ENCODE measurements at regions not wholly inside any gene's neighbourhood (a gene's known extent, or its start where the extent isn't known, plus 50 kb on each side); places are given as distances from the start of the nearest gene placed in this dataset.

DNA sequence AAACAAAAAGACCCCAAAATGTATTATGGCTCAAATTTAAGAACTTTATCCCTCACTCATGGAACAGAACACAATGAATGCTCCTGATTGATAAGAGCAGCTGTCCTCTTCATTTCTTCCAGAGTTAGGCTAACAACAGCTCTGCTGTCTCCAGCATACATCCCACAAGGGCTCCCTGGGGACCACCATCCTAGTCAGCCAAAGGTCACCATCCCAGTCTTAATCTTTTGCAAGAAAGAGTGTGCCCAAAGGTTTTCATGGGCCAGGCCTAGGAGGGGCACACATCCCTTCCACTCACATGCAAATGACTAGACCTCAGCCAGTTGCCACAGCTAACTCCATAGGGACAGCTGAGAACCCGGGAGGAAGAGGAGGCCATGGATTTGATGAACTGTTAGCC lies 555.3 kb downstream of the BUD13 start:
- no peak for DNase-seq (ENCODE audit: low read depth)

DNA sequence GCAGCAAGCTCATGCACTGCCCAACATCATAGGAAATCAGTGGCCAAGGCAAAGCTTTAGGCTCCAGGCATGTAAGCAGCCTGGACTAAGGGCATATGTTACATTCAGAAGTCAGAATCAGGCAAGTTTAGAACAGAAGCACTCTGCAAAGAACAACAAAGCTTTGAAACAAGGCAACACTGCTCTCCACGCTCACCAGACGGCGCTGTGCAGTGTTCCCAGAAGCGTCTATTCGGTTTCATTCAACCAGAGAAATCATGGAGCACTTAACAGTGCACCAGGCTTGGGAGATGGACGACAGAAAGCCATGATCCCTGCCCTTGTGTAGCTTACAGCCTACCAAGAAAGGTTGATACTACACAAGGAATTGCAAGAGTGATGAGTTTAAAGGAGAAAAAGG lies 555.8 kb downstream of the BUD13 start:
- DNase-seq (ENCODE audit: low read depth) = peak; percentile 4

DNA sequence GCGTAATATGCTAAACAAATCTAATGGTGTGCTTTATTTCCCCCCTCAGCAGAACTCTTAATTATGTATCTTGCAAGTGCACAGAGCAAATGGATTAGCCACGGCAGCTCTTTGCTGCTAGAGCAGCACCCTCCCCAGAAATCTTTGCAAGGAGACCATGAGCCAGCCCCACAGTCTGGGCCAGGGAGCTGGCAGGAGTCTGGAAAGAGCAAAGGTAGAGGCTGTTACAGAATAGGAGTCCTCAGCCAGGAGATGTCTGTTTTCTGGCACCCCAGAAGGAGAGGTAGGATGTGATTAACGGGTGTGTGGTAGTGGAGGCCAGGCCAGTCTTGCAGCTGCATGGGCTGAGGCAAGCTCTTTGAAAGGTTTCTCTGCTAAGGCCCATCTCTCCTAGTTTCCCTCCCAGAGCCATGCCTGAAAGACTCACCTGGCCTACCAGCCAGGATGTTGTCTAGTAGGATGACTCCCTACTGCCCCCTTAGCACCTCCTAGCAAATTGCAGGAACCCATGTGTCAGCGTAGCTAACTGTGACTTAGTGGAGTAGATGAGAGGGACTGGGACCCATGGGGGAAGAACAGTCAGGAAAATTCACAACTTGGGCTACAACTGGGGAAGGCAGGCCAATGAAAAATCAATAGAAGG lies 557.2 kb downstream of the BUD13 start:
- no peak for DNase-seq (ENCODE audit: low read depth)

DNA sequence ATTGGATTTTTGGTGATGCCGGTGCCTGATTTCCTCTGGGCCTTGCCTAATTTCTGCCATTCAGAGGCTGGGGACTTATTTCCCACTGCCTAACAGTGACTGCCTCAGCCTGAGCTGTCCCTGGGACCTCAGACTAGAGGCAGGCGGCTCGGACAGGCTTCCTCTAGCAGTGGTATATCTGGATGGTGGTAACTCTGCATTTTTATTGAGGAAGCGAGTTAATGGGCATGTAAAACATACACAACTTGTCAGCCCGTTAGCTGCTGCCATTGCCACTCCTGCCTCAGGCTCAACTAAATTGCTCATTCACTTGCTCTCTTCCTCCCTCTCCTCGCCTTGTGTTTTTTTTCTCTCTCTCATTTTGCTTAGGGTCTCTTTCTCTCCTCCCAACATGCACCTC lies 561.6 kb downstream of the BUD13 start:
- DNase-seq (ENCODE audit: low read depth) = no peak

DNA sequence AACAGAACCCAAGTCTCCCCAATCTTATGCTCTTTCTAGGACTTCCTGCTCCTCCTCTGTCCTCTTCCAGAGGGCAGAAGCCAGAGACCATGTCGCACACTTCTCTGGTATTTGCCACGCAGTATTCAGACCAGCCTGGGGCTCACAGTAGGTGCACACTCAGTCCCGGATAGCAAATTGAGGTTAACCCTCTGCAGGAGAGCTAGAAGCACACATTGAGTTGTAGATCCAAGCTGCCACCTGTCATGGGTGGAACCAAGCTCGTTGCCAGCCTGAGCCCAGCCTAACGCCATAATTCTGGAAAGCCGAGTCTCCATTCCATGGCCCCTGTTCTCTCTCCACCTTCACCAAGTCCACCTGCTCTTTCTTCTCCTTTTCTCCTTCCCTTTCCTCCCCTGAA lies 562.1 kb downstream of the BUD13 start:
- no peak for DNase-seq (ENCODE audit: low read depth)

DNA sequence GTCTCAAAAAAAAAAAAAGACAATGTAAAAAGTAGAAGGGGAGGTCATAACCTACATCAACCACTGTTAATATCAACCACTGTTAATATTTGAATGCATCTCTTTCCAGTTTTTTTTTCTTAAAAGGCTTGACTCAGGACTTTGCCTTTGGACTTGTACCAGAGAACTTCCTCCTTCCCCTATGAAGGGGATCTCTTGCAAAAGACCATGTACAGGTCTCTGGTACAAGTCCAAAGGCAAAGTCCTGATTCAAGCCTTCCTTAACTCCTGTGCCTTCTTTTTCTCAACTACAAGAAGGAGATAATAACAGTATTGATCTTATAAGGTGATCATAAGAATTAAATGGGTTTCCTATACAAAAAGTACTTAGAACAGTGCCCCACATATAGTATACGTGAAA lies 563.5 kb downstream of the BUD13 start:
- no peak for DNase-seq (ENCODE audit: low read depth)

DNA sequence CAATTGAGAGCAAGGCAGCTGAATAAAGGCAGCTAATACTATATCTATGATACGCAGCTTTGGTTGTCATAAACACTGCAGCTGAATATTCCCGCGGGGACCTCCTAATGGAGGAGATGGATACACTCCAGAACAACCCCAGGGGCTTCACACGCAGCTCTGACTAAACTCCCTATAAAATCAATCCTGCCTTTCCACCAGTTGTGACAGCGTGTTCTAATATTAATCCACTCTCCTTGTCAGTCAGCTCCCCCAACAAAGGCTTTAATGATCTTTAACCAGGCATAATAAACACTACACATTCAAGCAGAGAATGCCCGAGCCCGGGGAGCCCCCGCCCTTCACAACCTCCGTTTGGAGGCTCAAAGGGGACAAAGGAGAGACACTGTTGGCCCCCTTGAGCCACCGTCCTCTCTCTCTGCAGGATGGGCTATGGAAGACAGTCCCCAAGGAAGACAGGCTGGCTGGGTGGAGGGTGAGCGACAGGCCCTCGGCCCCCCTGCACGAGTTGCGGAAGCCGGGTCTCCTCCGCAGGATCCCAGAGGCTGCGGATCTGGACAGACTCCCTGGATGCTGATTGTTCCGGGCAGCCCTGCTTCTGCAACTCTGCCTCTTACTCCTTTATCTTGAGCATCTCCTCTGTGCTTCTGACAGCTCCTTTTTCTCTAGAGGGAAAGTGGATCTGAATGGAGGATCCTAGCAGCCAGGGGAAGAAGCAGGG lies 565.2 kb downstream of the BUD13 start:
- no peak for DNase-seq (ENCODE audit: low read depth)

DNA sequence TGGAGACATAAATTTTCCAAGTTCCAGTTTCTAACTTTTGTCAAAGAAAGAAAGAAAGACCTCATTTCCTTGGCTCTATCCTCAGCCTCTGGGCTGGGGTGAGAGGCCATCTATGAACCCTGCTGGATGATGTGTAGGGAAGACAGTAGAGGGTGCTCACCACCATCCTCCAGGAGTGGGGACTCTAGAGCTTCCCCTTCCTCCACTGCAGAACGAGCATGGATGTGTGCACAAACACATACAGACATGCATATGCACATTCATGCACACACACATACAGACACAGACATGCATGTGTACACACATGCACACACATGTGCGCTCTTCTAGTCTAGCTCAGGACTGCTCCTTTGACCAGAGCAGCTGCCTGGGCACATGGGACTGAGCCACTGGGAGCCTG lies 565.8 kb downstream of the BUD13 start:
- DNase-seq (ENCODE audit: low read depth) = no peak

DNA sequence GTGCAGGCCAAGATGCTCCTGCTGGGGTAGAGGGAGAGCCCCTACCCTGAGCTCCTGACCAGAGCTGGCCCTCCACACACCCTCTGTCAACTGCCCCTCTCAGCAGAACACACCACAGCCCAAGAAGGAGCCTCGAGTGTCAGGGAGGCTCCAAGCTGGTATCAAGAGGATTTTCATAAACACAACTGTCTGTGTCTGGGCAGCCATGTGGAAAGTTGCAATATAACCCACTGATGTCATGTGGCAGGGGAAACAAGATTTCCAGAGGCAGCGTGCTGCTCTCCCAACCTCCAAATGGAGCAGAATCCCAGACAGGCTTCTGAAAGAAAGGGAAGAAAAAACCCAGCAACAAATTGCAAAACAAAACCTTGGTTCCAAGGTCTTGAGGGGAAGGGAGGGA lies 569.9 kb downstream of the BUD13 start:
- DNase-seq (ENCODE audit: low read depth) = no peak

DNA sequence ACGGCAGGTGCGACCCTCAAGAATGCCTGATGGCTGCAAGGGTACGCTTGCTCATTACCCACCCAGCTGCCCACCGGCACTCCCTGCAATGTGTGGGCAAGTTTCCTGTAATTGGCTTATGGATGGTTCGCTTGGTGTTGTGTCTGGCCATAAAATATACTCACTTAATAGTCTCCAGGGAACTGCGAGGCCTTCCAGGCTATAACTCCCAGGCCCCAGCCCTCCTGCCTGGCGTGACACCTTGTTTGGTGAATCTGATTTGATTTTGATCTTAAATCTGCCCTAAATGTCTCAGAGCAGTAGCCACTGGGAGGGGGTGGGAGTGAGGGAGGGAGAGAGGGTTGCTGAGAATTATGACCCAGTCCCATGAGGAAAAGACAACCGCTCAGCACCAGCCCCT lies 572.2 kb downstream of the BUD13 start:
- no peak for DNase-seq (ENCODE audit: low read depth)

DNA sequence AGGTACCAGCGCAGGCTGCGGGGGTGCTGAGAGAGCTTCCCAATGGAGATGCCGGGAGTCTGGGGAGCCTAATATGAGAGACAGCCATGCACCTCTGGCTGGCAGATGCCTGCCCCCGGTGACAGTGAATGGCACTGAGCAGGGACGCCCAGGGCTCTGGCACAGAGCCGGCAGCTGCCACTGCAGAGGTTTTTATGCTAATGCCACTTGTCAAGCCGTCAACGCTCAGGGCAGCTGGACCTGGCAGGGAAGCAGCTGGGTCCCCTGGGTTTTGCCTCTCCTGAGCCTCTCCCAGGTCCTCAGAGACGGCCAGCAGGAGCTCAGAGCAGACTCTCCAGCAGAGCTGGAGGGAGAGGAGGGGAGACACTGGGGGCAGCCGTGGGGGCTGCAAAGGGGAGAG lies 573.6 kb downstream of the BUD13 start:
- DNase-seq (ENCODE audit: low read depth) = no peak

DNA sequence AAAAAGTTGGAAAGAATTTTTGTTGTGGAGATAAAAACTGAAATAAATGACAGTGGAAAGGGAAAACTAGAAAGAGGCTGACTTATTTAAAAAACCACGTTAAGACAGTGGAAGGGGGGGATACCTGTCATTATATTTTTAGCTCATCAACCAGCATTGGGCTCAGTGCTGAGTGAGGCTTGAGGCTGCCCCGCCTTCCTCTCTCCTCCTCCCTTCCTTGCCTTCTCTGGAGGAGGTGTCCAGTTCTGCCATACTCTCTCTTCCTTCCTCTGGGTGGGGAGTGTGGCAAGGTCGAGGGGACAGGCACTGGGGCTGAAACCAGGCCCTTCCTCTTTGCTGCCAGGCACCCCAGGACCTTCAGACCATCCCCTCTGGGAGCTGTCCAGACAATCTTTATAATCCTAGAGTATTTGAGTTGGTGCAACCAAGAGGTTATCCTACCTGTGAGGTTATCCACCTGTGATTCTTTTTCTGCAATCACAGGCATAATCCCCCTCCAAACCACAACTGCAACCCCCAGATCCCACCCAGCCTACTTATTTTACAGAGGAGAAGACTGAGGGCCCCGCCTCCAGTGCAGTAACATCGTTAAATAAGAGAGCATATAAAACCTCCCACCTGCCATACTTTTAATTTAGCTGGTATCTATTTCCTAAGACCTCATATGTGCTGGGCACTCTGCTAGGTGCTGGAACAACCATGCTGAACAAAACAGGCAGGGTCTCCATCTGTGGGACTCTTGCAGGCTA lies 578.5 kb downstream of the BUD13 start:
- DNase-seq (ENCODE audit: low read depth) = no peak

DNA sequence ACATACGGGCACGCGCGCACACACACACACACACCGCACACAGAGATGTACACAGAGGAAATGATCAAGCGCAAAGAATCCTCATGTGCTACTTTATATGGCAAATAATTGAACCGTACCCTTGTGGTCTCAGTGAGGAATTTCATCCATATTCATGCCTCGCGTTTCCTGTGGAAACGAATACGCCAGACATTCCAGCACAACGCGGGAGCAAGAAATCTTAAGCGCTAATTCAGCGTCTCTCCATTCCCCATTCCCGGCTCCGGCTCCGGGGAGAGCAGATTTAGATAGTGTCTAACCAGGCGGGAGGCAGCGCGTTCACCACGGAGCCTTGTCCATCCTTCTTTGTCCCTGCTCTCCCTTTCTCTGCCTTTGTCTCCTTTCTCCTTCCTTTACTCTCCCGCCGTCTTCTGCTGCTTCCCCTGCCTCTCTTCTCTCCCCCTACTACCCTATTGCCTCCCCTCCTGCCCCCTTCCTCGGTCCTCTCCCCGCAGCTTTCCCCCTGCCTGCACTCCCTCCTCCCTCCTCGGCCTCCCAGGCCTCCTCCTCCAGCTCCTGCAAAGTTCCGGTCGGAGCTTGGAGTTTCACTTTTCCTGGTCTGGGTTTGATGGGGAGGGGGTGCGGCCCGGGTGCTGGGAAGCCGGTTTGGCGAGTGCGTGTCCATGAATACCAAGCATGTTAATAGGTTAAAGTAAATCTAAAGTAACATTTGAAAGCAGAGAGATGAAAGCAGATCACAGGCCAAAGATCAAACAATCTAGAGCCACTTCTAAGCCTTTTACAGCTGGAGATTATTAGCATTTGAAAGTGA lies 579.3 kb downstream of the BUD13 start:
- DNase-seq (ENCODE audit: low read depth) = no peak

DNA sequence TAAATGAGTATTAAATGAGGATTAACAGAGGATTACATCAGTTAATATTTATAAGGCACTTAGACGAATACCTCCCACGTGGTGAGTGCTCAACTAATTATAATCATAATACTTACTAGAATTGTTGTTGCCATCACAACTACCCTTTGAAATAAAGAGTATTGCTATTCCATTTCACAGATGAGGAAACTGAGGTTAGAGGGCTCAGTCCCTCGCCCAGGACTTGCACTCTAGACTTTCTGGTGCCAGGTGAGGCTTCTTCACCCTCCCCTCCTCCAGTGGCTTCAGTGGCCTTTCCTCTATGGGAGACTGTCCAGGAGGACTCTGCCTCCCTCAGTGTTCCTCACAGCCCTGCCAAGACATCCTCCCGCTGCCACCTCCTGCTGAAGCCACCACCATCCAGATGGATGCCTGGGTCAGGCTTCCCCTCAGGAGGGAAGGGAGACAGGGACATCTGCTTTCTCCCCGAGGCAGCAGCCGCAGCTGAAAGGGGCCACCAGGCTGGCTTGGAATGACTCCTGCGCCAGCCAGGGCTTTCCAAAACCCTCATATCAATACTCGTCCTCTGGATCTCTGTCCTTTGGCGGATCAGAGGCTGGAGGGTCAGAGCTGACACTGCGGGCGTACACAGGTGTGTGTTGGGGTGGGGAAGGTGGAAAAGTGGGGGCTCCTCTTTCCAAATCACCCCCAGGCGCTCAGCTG lies 580.1 kb downstream of the BUD13 start:
- no peak for DNase-seq (ENCODE audit: low read depth)

DNA sequence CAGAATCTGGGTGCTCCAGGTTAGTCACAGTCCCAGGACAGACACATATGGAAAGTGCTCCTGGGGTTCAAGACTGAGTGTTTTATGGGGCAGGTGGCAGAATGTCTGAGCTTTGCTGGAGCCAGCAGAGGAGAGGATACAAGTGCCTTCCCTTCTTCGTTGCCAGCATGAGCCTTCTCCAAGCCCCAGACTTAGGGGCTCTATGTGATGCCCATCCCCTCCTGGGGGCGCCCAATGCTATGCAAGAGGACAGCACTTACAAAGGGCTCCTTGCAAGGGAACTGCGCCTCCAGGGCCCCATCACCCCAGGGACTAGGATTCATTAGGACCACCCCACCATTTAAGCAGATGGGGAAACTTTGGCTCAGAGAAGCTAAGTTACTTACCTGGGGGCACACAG lies 581.9 kb downstream of the BUD13 start:
- DNase-seq (ENCODE audit: low read depth) = no peak

DNA sequence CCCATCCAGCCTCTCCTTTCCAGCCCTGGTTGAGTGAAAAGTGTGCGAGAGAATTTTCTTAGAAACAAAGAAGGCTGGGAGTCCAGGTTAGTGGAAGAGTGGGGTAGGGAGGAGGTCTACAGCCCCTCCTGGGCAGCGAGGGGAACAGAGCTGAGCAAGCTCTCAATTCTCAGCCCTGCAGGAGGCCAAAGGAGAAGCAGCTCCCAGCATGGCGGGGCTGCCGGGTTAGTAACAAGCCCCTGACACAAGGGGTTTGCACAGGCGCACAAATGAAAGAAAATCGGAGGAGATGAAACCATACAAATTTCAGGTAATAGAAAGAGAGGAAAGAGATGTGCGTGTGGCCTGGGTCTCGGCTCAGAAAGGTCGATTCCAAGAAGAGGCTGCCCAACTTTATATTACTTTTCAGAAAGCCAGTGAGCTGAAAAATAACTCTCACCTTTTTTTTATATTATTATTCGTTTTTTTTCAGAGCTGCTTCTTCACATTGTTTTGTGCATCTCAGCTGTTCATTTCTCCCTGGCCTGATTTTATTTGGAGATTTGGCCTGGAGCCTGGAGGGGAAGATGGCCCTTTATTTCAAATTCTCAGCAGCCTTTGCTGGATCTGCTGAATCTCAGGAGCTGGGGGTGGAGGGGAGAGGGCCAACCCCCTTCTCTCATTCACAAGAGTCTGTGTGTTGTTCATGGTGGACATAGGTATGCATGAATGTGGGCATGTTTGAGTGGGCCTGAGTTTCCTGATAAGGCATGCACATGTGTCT lies 583.2 kb downstream of the BUD13 start:
- no peak for DNase-seq (ENCODE audit: low read depth)

DNA sequence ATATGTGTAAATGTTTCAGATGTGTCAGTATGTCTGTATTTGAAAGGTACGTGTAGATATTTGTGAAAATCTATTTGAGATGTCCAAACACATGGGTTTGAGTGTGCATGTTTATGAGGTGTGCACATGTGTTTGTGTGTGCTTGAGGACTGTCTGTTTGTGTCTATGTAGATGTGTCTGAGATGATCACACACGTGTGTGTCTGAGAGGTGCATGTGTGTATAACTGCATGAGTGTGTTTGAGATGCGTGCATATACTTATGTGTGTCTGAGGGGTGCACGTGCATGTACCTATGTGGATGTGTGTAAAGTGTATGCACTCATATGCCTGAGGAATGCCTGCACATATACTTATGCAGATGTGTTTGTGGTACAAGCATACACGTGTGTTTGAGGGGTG lies 584.4 kb downstream of the BUD13 start:
- no peak for DNase-seq (ENCODE audit: low read depth)

DNA sequence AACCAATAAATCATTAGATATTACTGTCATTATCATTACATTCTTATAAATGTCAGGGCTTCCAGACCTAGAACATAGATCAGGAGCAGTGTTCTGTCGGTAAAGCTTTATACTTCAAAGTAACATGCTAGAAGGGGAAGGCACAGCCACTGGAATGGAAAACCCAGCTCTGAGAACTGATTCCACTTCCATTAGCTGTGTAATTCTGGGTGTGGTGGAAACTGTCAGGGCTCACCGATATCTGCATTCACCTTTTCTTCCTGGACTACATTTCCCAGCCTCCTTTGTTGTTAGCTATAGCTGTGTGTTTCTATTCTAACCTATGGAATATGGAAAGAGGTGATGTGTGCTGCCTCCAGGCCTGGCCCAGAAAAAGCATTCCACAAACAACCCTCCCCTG lies 585.8 kb downstream of the BUD13 start:
- no peak for DNase-seq (ENCODE audit: low read depth)

DNA sequence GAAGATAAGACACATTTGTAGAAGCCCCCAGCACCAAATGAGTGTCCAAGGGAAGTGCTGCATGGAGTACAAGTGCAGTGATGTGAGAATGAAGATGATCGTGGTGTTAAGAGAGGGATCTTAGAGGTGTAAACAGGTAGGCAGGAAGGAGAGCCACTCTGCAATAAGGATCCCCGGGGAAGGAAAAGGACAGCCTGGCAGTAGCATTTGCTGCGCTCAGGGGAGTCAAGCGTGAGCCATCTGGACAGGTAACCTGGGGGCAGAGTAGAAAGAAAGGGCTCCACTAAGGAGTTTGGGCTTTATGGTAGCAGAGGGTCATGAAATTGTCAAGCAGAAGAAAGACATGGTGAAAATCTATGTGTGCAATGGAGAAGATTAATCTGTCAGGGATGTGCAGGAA lies 587.2 kb downstream of the BUD13 start:
- no peak for DNase-seq (ENCODE audit: low read depth)

DNA sequence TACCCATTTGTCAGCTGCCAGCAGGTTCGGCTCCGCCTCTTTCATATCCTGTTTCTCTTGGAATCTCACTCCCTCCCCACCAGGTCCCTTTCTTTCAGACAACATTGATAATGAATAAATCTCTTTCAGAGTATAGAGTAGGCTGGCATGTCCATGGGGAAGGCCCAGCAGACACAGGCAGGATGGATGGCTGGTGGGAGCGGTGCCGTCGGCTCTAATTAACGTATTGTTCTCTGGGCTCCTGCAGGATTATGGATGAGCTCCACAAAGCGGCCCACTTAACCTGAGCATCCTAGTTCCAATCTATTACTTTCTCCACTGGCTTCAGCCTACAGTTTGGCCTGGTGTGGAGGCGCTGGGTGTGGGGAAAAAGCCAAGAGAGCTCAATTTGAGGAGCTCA lies 588.0 kb downstream of the BUD13 start:
- no peak for DNase-seq (ENCODE audit: low read depth)

DNA sequence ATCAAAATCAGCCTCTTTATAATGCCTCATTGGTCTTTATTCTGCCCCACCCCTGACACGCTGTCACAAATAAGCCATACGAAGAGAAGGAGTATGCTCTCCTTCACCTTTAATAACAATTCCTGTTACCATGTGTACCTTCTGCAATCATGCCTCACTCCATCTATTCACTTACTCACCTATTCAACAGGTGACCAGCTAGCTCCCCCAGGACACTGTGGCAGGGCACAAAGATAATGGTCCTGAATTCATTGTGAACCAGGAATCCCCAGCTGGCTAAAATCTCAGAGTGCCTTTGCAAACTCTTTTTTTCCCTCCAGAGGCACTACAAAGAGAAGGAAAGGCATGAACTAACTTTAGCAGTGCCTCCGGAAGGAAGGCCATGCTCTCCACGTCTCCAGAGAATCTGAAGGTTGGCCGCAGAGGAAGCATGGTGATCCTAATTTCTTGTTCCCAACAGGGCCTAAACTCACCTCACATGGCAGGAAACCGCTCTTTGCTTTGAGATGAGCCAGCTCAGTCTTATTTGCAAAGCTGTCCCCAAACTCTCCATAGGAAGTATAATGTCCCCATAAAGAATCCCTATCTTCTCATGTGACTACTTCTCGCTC lies 590.3 kb downstream of the BUD13 start:
- DNase-seq (ENCODE audit: low read depth) = no peak
